NCI-H2196 (cell line): ENCODE measurements at regions not wholly inside any gene's neighbourhood (a gene's known extent, or its start where the extent isn't known, plus 50 kb on each side); places are given as distances from the start of the nearest gene placed in this dataset.
A peak's percentile ranks its signal among the peaks of the same experiment; 100 is the strongest.

ENCODE experiments used
- DNase-seq: peaks from one replicate; lab custom pipeline; 2025; ENCODE audit not compliant: unreplicated experiment; lab: John Stamatoyannopoulos, UW

GRCh38 chr6:140572867-140573266, 1198.4 kb upstream of the CITED2 start:
- no peak for DNase-seq

GRCh38 chr6:140572129-140572528, 1197.7 kb upstream of the CITED2 start:
- no peak for DNase-seq

- no peak for DNase-seq
Measured at GRCh38 chr6:140571145-140571544, 1196.7 kb upstream of the CITED2 start.

- no peak for DNase-seq
Measured at GRCh38 chr6:140567466-140567865, 1193.0 kb upstream of the CITED2 start.

- no peak for DNase-seq
Measured at GRCh38 chr6:140566781-140567277, 1192.4 kb upstream of the CITED2 start.

- DNase-seq: no peak
Measured at GRCh38 chr6:140563728-140564127, 1189.3 kb upstream of the CITED2 start.

- no peak for DNase-seq
Measured at GRCh38 chr6:140561701-140562100, 1187.3 kb upstream of the CITED2 start.

- DNase-seq: no peak
Measured at GRCh38 chr6:140560671-140561070, 1186.2 kb upstream of the CITED2 start.

- no peak for DNase-seq
Measured at GRCh38 chr6:140559458-140559857, 1185.0 kb upstream of the CITED2 start.

GRCh38 chr6:140554421-140554820, 1180.0 kb upstream of the CITED2 start:
- DNase-seq: no peak

GRCh38 chr6:140548366-140548765, 1173.9 kb upstream of the CITED2 start:
- no peak for DNase-seq

- no peak for DNase-seq
Measured at GRCh38 chr6:140546640-140547039, 1172.2 kb upstream of the CITED2 start.

- no peak for DNase-seq
Measured at GRCh38 chr6:140544431-140544830, 1170.0 kb upstream of the CITED2 start.

GRCh38 chr6:140542863-140543262, 1168.4 kb upstream of the CITED2 start:
- no peak for DNase-seq

GRCh38 chr6:140541288-140541687, 1166.8 kb upstream of the CITED2 start:
- no peak for DNase-seq

- no peak for DNase-seq
Measured at GRCh38 chr6:140540743-140541142, 1166.3 kb upstream of the CITED2 start.

- DNase-seq: no peak
Measured at GRCh38 chr6:140538926-140539325, 1164.5 kb upstream of the CITED2 start.

- peak; percentile 6 for DNase-seq
Measured at GRCh38 chr6:140537834-140538705, 1163.6 kb upstream of the CITED2 start.

- no peak for DNase-seq
Measured at GRCh38 chr6:140537211-140537610, 1162.8 kb upstream of the CITED2 start.

GRCh38 chr6:140535511-140535910, 1161.1 kb upstream of the CITED2 start:
- DNase-seq: no peak

GRCh38 chr6:140533526-140533925, 1159.1 kb upstream of the CITED2 start:
- no peak for DNase-seq

GRCh38 chr6:140504776-140505175, 1130.3 kb upstream of the CITED2 start:
- DNase-seq: no peak

GRCh38 chr6:140500849-140501248, 1126.4 kb upstream of the CITED2 start:
- DNase-seq: no peak
